ENCODE measurements at regions not wholly inside any gene's neighbourhood (a gene's known extent, or its start where the extent isn't known, plus 50 kb on each side); places are given as distances from the start of the nearest gene placed in this dataset.

DNA sequence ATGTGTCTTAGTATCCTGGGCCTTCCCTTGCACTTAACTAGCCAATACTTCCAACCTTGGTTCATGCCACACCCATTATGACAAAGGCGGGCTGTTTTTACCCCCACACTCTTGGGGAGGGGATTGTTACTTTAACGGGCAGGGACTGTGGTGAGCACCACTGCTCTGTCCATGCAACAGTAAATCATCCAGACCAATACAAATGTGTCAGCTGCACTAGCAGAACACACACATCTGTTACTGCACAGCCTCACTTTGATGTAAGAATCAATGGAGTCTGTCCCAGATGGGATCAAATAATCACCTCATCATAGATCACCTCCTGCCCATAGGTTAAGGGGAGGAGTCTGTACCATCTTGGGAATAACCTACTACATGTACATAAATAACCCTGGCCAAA is 58.1 kb downstream of the NPAP1 start:
- CTCF ChIA-PET, result no interaction called here
- DNase-seq (no peak), ATAC-seq (ENCODE audit: low read depth) (no peak)
- POLR2A ChIA-PET, result no interaction called here
- Mint-ChIP-seq H3K4me3 (no peak overlapping the region), H3K9me3 (no peaks in the 10 kb centered on the region), H3K4me1 (no peaks in the 10 kb centered on the region), H3K27me3 (no peaks in the 10 kb centered on the region), H3K27ac (no peak overlapping the region), H3K36me3 (ENCODE audit: low read depth) (no peaks in the 10 kb centered on the region)
- TF ChIP-seq, protein P1, sequence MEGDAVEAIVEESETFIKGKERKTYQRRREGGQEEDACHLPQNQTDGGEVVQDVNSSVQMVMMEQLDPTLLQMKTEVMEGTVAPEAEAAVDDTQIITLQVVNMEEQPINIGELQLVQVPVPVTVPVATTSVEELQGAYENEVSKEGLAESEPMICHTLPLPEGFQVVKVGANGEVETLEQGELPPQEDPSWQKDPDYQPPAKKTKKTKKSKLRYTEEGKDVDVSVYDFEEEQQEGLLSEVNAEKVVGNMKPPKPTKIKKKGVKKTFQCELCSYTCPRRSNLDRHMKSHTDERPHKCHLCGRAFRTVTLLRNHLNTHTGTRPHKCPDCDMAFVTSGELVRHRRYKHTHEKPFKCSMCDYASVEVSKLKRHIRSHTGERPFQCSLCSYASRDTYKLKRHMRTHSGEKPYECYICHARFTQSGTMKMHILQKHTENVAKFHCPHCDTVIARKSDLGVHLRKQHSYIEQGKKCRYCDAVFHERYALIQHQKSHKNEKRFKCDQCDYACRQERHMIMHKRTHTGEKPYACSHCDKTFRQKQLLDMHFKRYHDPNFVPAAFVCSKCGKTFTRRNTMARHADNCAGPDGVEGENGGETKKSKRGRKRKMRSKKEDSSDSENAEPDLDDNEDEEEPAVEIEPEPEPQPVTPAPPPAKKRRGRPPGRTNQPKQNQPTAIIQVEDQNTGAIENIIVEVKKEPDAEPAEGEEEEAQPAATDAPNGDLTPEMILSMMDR (IDR thresholded peaks at IDR 0.05), result no peak
- intact Hi-C loops (cut with micrococcal nuclease), result no loop called here

DNA sequence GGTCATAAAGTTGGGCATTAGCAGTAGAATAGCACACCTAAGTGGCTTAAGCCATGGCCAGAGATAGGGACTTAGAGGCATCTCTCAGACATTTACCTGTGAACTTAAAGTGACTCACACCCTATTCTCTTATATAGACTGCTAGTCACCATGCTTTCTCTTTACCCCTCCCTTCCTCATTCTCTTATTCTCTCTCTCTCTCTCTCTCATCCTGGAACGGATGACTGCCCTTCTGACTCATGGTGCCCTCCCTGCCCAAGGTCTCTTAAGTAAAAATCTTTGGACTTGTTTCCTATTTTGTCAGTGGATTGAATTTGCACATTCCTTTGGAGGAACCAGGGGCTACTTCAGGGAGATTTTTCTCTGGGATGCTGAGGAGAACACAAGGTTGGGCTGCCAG is 58.8 kb downstream of the NPAP1 start:
- H3K27ac Mint-ChIP-seq, result no peak overlapping the region
- ChIA-PET CTCF (no interaction called here), POLR2A (no interaction called here)
- H3K9me3 Mint-ChIP-seq, result no peaks in the 10 kb centered on the region
- DNase-seq, result no peak
- no peak for ATAC-seq (ENCODE audit: low read depth)
- TF ChIP-seq, protein P1 (IDR thresholded peaks at IDR 0.05), result no peak
- no peak overlapping the region for H3K4me3 Mint-ChIP-seq
- H3K36me3 Mint-ChIP-seq (ENCODE audit: low read depth), result no peaks in the 10 kb centered on the region
- no peaks in the 10 kb centered on the region for H3K27me3 Mint-ChIP-seq
- intact Hi-C loops (cut with micrococcal nuclease), result no loop called here
- H3K4me1 Mint-ChIP-seq, result no peaks in the 10 kb centered on the region

DNA sequence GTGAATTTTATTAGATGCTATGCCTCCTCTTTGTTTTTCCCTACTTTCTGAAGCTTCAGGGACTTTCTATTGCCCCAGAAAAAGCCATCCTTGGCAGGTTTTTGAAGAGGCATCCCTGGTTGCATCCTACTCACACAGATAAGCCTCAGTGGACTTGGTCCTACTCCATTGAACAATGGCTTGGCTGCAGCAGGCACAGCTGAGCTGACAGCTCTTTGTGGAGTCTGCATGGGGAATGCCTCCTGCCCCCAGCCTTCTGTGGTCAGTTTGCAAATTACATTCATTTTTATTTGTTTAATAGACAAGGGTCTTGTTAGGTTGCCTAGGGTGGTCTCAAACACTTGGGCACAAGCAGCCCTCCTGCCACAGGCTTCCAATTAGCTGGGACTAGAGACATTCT is 69.7 kb downstream of the NPAP1 start:
- DNase-seq, result no peak
- ATAC-seq (ENCODE audit: low read depth), result no peak
- Mint-ChIP-seq H3K9me3 (peaks cover 6% of the 10 kb centered on the region), H3K4me1 (no peaks in the 10 kb centered on the region), H3K27me3 (no peaks in the 10 kb centered on the region), H3K4me3 (no peak overlapping the region), H3K36me3 (ENCODE audit: low read depth) (no peaks in the 10 kb centered on the region), H3K27ac (no peak overlapping the region)
- intact Hi-C loops (cut with micrococcal nuclease), result no loop called here
- TF ChIP-seq, protein P1 (IDR thresholded peaks at IDR 0.05), result no peak
- CTCF ChIA-PET, result no interaction called here
- POLR2A ChIA-PET, result no interaction called here

DNA sequence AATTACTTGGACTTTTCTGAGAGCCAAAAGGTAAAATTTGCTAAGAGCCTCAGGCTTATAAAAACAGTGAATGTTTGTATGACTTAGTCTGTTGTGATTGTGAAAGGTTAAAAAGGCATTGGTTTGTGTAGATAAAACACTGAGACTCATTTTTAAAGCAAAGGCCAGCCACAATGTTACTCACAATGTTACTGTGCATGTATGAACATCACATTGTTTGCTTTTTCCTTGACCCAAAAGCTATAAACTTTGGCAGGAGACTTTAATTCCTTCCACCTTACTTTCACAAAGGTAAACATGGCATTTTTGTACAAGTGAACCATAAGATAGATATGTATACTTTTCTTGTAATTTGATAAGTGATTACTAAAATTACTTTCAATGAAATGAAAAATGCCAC is 70.5 kb downstream of the NPAP1 start:
- POLR2A ChIA-PET, result no interaction called here
- no peaks in the 10 kb centered on the region for H3K4me1 Mint-ChIP-seq
- CTCF ChIA-PET, result no interaction called here
- no peak overlapping the region for H3K27ac Mint-ChIP-seq
- H3K36me3 Mint-ChIP-seq (ENCODE audit: low read depth), result no peaks in the 10 kb centered on the region
- no peaks in the 10 kb centered on the region for H3K27me3 Mint-ChIP-seq
- H3K4me3 Mint-ChIP-seq, result no peak overlapping the region
- TF ChIP-seq, protein P1 (IDR thresholded peaks at IDR 0.05), result no peak
- DNase-seq (no peak), ATAC-seq (ENCODE audit: low read depth) (no peak)
- intact Hi-C loops (cut with micrococcal nuclease), result no loop called here
- peaks cover 6% of the 10 kb centered on the region for H3K9me3 Mint-ChIP-seq

DNA sequence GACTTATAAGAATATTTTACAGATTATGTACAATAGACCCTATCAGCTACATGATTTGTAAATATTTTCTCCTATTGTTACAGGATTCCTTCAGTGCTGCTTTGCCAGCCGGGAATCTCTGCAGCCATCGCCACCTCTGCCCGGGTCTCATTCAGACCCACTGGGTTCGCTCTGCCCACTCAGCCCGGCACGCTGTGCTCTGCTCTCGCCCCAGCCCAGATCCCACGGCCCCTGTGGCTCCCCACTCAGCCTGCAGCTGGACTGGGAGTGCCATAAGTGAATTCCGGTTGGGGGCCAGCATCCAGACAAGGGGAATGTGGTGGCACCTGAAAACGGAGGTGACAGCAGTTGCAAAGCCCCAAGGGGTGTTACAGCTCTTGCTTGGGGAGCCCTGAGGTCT is 71.8 kb downstream of the NPAP1 start:
- intact Hi-C loops (cut with micrococcal nuclease), result no loop called here
- no peaks in the 10 kb centered on the region for H3K27me3 Mint-ChIP-seq
- ChIA-PET CTCF (no interaction called here), POLR2A (no interaction called here)
- TF ChIP-seq, protein P1 (IDR thresholded peaks at IDR 0.05), result no peak
- H3K4me3 Mint-ChIP-seq, result no peak overlapping the region
- H3K36me3 Mint-ChIP-seq (ENCODE audit: low read depth), result no peaks in the 10 kb centered on the region
- no peak for DNase-seq
- no peak for ATAC-seq (ENCODE audit: low read depth)
- peaks cover 6% of the 10 kb centered on the region for H3K9me3 Mint-ChIP-seq
- no peak overlapping the region for H3K27ac Mint-ChIP-seq
- no peaks in the 10 kb centered on the region for H3K4me1 Mint-ChIP-seq
